DMS 273 (cell line): ENCODE measurements at regions not wholly inside any gene's neighbourhood (a gene's known extent, or its start where the extent isn't known, plus 50 kb on each side); places are given as distances from the start of the nearest gene placed in this dataset.
"Not testable (repeated sequence)": the region's sequence is repeated elsewhere in the genome, so short reads cannot be mapped to it uniquely, and the experiment has no call there.

Source experiments
- DNase-seq: peaks from one replicate; lab custom pipeline; 2025; ENCODE audit not compliant: unreplicated experiment; lab: John Stamatoyannopoulos, UW

DNA sequence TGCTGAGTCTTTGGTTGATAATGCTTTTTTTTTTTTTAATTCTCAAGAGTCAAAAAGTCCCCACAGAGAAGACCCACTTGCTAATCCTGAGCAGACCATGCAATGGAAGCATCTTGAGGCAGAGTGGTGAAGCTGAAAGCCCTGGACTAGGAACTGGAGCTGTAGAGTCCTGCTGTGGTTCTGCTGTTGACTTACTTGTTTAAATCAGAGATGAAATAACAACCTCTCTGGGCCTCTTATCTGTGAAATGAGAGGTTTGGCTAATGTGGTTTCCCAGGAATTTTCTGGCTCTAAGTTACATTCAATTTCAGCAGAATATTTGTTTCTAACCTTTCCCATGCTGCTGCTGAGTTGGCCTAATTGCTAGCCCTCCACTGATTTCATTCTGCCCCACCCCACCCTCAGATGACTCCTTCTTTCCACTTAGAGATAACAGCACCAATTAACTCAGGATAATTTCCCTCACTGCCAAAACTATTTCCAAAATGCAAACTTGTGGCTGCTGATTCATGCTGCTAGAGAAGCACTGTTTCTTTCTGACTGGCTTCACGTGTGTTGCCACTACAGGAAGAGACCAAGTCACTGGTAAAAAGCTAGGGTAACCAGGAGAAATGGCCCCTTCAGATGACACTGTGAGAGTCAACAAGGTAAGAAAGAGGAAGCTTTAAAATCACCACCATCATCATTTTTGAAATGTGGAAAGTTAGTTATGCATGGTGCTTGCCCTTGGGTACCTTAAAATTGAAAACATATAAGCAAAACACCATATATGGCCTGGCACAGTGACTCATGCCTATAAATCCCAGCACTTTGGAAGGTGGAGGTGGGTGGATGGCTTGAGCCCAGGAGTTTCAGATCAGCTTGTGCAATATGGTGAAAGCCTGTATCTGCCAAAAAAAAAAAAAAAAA lies 326.4 kb downstream of the DCHS2 start:
- no peak for DNase-seq

DNA sequence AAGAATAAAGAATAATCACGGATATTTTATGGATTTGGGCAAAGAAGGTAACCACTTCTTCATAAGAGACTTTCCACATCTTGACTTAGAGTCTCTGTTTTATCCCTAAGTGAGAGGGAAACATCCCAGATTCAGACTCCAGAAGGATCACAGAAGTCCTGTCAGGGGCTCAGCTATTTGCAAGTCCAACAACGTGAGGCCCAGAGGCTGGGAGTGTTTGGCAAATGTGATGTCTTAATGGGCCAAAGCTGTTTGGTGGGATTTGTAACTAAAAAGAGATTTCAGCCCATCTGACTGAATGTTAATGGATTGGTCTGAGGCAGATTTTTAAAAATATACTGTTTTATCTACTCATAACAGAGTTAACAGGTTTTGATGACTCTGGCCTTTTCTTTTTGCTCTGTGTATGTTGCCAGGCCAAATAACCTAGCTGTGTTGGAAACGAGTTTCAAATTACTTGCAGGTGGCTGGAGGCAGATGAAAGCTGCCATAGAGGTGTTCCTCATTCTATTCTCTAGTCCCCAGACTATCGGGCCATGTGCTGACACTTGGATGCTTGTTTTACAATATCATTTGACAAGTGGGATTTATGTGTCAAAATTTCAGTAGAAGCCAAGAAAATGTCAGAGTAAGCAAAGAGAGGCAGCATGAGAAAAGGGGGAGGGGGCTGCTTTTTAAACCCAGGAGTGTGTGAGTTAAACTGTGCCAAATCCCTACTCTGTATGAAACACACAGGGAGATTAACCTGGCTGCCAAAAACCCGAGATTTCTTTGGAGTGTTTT lies 330.9 kb downstream of the DCHS2 start:
- DNase-seq = no peak

DNA sequence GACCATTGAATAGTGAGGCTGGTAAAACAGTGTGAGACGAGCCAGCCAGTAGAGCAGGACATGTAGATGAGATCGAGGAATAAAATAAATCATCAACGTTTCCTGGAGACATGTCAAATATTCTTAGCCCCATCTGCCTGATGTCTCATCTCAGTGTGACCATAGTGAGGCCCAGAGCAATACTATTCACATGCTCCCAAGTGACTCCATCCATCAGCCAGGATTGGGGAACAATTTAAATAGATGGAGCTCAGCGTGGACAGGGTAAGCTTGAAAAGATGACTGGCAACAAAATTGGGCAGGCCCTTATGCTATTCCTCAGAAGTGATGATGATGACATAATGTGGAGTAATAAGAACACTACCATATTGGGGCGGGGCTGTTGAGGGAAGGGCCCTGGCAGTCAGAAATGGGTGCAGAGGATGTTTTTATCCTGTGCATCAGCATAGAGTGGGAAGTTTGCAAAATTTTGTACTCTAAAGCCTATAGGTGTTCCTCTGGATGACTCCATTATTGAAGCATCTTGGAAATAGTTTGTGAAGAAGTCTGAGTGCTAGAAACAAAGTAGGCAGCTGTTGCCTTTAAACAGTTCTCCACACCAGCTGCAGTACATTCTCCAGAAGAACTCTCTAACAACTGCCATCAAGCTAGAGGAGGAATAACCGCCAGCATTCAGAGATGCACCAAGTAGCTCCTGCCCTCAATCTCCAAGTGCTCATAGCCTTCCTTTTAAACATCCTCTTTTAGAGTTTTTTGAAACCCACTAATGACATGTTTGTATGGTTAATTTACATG lies 333.0 kb downstream of the DCHS2 start:
- no peak for DNase-seq

DNA sequence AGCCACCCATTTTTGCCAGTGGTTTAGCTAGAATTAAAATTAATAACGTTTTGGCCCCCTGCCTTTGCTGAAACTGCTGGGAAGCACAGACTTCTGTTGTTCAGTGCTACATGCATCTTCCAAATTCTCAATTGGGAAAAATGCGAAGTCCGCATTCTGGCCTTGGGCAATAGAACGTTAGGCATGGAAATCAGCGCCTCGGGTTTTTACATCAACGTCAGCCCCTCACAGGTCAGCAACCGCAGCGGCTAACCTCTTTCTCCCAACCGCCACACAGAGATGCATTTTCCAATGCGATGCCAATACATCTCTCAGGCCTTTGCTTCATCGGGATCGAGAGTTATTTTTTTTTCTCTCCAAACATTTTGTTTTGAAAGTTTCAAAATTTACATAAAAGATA lies 339.1 kb downstream of the DCHS2 start:
- no peak for DNase-seq

DNA sequence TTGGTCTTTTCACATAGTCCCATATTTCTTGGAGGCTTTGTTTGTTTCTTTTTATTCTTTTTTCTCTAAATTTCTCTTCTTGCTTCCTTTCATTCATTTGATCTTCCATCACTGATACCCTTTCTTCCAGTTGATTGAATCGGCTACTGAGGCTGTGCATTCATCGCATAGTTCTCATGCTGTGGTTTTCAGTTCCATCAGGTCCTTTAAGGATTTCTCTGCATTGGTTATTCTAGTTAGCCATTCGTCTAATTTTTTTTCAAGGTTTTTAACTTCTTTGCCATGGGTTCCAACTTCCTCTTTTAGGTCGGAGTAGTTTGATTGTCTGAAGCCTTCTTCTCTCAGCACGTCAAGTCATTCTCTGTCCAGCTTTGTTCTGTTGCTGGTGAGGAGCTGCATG lies 342.4 kb downstream of the DCHS2 start:
- not testable (repeated sequence) for DNase-seq

DNA sequence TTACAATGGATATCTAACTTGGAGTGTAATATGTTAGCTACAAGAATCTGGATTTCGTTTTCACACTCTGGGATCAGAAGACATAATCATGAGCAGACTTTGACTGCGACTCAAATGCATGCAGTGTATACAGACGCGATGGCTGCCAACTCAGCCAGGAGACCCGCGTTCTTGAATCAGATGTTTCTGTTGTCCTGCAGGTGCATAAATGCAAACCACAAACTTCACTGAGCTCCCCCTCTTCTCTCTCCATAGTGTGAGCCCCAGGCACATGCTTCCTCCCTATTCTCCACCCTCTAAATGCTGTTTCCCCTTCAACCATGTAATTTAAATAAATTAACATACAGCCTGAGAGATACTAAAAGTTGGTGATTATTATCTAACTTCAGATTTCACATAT lies 347.9 kb downstream of the DCHS2 start:
- no peak for DNase-seq

DNA sequence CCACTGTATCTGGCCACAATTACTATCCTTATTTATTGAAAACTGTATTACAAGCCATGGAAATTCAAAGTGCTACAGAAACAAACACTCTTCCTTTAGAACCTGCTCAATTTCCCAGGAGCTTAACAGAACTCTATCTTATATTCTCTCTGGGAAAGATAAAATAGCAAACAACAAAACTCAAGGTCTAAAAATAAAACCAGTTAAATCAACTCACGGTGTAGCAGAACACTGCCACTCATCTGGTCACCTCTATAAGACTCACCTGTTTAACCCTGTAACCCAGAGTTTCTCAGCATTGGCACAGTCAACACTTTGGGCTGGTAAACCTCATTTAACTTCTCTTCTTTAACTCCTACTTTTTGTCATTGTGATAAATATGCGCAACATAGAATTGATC lies 348.9 kb downstream of the DCHS2 start:
- no peak for DNase-seq

DNA sequence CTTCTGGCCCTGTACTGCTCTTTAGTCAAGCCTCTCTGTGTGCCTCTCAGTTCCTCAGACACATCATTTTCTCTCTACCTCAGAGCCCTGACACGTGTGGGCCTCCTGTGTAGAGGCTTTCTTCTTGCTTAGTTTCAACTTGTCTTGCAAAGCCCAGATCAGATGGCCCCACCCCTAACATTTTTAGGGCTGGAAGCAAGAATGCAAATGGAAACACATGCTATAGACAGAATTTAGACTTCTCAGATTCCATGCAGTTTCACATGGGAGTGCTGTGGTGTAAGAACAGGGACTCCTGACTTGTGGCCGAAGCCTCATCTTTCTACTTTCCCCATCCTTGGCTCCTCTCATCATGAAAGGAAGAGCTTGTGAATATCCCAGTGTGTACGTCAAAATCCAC lies 350.7 kb downstream of the DCHS2 start:
- no peak for DNase-seq

DNA sequence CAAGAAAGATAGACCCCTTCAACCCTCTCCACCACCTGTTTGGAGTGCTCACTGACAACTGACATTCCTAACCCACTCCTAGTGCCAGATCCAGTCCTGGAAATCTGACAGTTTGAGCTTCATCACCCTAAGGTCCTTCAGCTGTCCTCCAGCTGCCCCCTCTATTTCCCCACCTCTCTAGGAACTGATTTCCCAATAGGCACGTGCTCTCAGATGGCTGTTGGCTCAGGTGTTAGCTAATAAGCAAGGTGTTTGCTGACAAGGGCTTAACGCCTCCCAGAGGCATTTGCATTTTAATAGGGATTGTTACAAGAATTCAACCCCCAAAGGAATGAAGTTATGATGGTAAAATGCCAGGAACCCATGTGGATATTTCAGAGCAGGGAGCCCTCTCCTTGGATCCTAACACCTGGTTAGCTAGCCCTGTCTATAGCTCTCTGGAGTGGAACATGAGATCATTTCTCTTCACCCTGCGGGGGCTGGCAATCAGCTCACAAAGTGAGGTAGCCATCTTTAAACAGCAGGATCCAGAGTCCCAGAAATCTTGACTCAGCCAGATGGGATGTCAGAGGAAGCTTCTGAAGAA lies 348.5 kb upstream of the SFRP2 start:
- DNase-seq = no peak

DNA sequence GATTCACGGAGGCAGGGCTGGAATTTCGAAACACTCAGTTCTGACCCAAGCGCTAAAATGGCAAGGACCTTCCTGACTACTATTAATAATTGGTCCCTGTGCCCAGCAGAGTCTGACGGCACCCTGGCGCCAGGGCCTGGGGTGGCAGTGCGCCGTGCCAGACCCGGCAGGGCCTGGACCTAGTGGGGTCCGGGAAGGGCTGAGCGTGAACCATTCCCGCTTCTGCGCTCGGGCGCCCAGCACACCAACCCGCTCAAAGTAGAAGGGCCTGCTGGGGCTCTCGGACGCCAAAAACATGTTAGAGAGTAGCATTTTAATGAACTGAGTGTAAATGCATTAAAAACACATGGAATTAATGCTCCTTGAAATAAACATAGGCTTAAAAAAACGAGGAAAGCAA lies 346.7 kb upstream of the SFRP2 start:
- no peak for DNase-seq

DNA sequence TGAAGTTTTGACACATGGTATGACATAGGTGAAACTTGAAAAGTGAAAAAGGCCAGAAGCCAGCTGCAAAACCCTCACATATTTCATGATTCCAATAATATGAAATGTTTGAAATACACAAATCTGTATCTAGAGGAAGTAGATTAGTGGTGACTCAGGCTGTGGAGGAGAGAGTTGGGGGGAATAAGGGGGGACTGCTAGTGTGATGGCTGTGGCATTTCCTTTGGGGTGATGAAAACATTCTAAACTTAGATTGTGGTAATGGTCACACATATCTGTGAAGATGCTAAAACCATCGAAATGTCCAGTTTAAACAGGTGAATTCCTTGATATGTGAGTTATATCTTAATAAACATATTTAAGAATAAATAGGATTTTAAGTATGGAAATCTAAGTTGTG lies 343.5 kb upstream of the SFRP2 start:
- DNase-seq = no peak

DNA sequence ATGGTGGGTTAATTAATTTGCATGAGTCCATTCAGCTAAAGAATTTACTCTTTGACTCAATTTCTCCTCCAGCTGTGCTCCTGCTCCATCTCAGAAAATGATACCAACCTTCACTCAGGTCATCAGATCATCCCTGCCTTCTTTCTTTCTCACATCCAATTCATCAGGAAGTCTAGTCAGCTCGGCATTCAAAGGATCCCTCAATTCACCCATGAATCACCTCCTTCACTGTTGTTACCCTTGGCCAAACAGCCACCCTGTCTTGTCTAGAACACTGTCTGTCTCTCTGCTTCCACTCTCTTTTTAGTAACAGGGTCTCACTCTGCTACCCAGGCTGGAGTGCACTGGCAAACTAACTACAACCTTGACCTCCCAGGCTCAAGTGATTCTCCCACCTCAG lies 337.4 kb upstream of the SFRP2 start:
- DNase-seq = no peak

DNA sequence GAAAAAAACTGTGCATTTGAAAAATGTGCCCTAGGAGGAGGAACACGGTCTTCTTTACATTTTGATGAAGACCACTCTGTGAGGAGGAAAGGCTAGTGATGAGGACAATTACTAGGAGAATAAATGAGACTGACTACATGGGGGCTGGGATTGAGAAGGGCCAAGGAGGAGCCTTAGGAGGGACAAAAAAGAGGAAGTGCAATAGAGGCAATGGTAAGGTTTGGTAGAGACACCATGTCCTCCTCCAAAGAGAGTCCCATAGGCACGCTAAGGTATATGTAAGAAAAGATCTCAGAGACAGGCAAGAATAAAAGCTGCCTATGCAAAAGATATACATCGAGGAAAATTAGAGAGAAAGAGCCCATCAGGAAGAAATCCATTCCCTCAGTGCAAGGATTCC lies 336.5 kb upstream of the SFRP2 start:
- DNase-seq = no peak

DNA sequence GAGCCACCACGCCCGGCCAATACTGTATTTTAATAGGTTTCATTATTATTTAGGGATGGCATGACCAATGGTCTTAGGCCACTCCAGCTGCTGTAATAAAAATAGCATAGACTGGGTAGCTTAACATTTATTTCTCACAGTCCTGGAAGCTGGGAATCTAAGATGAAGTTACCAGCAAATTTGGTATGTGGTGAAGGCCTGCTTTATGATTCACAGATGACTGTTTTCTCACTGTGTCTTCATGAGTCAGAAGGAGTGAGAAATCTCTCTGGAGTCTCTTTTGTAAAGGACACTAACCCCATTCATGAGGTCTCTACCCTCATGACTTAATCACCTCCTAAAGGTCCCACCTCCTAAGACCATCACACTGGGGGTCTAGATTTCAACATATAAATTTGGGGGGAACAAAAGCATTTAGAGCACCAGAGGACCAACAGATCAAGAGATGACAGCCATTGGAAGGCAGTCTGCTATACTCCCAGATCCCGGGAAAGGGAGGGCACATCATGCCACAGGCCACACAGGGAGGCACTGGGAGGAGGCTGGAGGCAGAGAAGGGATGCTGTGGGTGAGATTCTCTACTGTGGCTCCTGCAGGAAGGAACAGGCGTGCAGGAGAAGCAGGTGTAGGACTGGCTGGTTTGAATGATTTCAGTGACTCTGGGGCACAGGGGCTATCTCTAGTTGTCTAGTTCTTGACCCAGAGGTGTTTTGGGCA lies 335.8 kb upstream of the SFRP2 start:
- DNase-seq = no peak

DNA sequence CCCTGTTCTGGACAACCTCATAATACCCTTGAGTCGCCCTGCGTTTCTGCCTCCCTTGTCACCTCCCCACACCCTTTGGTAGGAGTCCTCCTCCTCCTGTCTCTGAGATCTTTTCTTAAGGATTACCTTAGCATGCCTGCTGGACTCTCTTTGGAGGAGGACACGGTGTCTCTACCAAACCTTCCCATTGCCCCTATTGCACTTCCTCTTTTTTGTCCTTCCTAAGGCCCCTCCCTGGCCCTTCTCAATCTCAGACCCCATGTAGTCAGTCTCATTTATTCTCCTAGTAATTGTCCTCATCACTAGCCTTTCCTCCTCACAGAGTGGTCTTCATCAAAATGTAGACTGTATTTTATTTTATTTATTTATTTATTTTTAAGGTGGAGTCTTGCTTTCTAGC lies 335.0 kb upstream of the SFRP2 start:
- no peak for DNase-seq

DNA sequence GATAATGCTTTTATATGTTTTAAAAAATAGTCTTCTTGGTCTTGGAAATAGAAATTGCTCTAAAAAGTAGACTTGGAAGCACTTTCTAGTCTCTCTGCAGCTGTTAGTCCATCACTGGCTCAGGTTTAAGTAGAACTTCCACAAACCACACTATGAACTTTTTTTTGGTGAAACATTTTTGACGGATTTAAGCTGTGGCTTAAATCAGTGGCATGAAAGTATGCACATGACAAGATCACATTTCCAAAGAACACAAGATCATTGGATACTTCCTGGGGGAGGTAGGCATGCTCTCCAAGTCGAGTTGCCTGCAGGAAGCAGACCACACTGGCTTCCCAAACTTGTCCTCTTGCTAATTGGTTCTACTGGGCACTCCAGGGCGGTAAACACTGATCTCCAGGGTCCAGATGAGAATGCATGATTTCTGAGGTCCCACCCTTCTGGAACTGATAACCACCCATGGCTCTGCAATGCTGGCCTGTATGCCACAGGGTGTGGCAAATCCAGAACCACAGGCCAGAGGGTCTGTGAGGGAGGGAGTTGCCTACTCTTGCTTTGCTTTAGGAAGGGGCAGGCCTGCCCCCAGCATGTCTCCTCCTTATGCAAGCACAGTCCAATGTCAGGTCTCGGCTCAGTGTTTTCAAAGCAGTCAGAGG lies 331.9 kb upstream of the SFRP2 start:
- no peak for DNase-seq

DNA sequence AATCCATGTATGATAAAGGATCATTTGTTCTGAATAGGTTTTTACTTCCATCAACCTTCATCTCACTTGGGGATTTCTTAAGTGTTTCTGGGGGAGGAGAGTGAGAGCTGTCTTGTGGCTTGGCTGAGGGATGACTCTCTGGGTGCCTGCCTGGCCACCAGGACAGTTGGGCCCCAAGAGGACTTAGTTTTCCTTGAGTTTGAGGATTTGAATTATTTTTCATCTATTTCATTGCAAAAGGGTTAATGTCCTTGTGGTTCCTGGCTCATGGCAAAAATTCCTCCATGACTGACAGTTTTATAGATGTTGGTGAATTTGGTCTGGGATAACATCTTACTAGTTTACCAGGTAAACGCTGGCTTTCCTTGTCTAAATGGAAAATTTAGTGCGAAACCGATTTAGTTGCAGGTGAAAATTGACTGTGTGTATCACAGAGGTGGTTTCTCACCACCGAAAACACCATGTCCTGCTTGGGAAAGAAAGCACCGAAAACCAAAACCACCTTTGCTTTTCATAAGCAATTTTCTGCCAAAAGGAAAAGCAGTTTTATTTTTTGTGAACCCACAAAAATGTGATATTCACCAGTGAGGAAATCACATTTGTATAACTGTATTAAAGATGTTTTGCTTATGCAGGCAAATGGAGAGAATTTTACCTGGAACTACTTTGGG lies 331.3 kb upstream of the SFRP2 start:
- DNase-seq = no peak

DNA sequence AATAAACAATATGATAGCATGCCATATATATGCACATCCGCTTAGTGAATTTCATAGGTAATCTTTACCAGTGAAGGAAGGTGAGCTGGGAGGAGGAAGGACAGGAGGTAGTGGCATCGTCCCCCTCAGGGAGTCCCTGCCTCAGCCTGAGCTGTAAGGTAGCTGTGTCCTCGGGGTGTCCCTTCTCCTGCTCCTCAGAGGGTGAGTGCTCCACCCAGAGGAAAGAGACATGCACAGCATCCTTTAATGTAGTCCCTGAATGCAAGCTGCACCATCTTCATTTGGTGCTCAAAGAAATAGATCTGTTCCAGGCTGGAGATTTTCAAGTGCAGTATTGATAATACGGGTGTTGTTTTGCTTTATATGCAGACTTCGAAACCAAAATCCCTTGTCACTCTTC lies 330.4 kb upstream of the SFRP2 start:
- DNase-seq = no peak

DNA sequence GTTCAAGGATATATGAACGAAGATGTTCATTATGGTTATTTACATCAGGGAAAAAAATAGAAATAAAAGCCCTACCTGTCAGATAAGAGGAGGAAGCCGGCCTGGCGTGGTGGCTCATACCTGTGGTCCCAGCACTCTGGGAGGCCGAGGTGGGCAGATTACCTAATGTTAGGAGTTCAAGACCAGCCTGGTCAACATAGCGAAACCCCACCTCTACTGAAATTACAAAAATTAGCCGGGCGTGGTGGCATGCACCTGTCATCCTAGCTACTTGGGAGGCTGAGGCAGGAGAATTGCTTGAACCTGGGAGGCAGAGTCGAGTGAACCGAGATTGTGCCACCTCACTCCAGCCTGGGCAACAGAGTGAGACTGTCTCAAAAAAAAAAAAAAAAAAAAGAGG lies 328.8 kb upstream of the SFRP2 start:
- not testable (repeated sequence) for DNase-seq

DNA sequence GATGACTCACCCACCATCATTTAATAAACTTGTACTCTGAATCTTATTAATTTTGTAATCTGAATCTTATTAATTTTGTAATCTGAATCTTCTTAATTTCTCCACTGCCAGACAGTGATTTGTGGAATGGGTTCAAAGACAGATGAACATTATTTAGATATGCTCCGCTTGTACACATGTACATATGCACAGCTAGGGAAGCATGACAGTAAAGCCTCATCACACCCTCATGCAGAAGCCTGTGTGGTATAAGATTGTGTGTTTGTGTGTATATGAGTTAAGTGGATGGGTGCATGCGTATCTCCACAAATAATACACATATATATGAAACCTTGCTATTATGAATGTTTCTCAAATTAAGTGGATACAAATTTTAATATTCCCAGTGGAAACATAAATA lies 318.5 kb upstream of the SFRP2 start:
- no peak for DNase-seq
